ENCODE measurements at regions not wholly inside any gene's neighbourhood (a gene's known extent, or its start where the extent isn't known, plus 50 kb on each side); places are given as distances from the start of the nearest gene placed in this dataset.
A peak's percentile ranks its signal among the peaks of the same experiment; 100 is the strongest.

- peak in 2 of 3 donors; percentile 39 to 42 for DNase-seq
Observed at GRCh38 chr9:129486756-129487657, 133.9 kb downstream of the C9orf50 start.

- DNase-seq = no peak
Observed at GRCh38 chr9:129485145-129485774, 135.6 kb downstream of the C9orf50 start.

GRCh38 chr9:129484352-129485000 is 136.4 kb downstream of the C9orf50 start:
- DNase-seq = no peak

DNA sequence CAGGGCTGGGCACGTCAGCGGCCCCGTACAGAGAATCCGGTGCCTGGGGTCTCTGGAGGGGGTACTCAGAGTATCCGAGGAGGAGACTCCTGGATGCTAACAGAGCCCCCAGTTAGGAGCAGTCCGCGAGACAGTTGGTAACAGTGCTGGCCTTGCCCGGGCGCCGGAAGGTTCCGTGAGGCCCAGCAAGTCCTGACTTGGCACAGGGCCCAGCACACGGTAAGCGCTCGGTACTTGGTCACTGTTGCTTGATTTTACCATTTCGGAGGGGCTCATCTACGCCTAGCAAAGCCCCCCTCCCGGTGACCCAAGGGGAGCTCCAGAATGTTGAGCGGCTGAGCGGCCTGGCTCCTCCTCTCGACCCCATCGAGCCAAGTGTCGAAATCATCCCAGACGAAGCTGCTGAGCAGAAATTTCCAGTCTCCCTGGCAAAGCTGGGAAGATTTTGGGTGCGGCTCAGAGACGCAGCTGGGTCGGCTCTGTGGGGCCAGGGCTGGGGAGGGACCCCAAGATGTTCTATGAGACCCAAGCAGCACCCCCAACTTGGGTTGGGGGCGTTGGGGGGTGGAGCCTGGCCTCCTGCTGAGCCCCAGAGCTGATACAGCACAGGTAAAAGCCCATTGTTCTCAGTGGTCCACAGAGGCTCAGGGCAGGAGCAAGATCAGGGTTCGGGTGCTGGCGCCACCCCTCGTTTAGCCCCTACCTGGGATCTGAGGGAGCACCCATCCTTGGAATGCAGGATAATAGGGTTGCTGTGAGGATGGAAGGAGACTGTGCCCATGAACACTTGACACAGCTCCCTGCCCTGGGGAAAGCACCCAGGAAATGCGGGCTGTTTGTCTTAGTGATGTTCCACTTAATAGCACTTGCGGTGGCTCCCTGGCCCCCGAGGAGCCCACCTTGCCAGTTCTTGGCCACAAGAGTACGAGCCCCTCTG is 137.2 kb downstream of the C9orf50 start:
- peak; percentile 78 to 86 (median 82) for DNase-seq

DNA sequence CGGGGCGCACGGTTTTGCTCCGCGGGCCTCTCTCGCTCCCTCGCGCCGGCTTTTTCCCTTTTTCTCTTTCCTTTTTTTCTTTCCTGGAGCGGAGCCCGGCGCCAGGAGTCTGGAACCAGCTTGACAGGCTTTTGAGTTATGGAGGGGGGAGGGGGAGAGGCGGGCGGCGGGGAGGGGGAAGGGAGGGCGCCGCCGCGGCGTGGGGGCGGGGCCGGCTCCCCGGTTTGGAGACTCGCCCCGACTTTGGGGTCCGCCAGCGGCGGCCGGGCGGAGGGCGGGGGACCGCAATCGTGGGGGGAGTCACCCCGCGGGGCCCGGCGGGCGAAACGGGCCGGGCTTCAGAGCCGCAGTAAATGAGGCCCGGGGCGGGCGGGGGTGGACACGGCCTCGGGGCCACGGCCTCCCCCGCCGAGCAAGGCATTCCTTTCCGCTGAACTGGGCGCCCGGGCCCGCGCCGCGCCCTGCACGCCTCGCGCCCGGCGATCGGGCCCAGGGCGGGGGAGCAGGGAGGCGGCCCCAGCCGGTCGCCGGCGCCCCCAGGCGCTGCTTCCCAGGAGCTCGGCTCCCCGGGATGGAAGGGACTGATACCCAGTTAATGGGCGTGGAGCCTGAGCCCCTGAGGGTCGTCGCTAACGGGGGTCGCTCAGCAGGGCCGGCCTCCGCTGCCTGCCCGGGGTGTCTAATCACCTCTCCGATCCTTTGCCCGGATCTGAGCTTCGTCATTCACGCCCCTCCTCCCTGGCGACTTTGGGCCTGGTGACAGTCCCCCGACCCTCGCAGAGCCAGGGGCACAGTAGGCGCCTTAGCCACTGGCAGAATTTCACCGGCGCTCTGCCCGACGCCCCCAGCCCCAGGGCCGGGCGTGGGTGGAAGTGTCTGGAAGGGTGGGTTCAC is 138.1 kb downstream of the C9orf50 start:
- DNase-seq = peak; percentile 51 to 80 (median 63)

DNA sequence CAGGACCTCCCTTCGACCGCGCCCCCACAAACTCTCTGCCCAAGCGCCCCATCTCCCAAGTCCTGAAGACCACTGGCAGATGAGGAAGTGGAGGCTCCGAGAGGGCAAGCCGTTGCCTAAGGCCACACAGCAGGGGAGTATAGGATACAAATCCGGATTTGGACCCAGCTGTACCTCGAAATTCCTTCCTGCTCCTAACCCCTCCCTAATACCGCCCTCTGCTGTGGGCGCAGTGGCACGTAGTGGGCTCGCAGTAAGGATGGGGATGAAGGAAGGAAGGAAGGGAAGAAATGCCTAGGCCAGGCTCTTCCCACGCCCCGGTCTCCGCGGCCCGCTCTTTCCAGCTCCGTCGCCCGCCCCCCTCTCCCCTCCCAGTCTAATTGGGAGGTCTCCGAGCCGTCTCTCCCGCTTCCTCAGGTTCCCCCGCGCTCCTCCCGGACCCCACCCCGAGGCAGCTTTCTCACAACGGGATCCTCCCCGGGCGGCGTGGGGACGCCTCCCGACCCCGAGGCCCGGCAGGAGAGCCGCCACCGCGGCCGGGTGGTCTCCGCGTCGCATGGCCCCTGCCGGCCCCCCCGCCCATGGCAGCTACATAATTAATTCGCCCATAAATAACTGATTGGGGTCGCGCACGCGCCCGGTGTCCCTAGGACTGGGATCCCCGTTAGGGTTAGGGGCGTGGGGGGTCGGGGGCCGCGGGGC is 138.9 kb downstream of the C9orf50 start:
- DNase-seq = no peak

DNA sequence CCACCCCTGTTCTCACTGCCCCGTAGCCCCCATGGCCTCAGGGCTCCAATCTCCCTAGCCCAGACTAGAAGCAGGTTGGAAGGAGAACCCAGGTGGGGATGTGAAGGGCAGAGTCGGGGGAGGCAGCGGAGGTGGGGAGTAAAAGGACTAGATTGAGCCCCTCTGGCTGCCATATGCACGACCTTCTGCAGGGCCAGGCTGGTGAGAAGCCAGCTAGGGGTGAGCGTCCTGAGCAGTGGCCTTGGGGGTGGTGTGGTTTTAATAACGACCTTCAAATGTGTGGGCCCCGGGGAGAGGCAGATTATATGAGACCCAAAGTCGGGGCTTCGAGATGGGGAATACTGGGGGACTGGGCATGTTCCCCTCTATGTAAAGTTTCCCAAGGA is 139.5 kb downstream of the C9orf50 start:
- DNase-seq = no peak

- no peak for DNase-seq
Observed at GRCh38 chr9:129480745-129481144, 140.2 kb downstream of the C9orf50 start.

DNA sequence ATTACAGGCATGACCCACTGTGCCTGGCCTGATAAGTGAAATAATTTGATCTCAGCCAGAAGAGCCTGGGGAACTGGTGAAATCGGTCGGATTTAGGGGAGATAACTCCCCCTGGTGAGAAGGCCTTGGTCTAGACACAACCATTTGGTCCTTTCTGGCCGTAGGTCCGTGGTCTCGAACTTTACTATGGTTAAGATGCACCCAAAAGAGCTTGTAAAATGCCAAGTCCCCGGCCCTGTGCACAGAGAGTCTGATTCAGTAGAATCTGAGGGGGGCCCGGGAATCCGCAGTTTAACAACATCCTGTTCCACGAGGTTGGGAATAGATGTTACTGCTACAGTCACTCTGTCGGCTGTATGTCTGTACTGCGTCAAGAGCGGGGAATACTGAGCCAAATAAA is 140.7 kb downstream of the C9orf50 start:
- DNase-seq = no peak

DNA sequence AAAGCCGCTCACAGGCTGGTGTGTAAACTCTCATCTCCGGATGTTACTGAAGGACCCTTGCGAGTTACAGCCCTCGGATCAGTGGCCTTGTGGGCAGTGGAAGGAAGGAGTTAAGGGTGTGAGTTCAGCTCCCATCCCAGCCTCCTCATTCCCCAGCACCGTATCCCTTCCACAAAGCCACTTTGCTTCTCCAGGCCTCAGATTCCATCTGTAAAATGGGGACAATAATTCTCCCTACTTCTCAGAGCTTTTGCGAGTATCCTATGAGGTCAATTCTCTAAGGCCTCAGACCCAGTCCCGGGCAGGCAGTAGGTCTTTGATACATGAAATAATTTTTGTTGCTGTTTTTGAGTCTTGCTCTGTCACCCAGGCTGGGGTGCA is 141.3 kb downstream of the C9orf50 start:
- no peak for DNase-seq

DNA sequence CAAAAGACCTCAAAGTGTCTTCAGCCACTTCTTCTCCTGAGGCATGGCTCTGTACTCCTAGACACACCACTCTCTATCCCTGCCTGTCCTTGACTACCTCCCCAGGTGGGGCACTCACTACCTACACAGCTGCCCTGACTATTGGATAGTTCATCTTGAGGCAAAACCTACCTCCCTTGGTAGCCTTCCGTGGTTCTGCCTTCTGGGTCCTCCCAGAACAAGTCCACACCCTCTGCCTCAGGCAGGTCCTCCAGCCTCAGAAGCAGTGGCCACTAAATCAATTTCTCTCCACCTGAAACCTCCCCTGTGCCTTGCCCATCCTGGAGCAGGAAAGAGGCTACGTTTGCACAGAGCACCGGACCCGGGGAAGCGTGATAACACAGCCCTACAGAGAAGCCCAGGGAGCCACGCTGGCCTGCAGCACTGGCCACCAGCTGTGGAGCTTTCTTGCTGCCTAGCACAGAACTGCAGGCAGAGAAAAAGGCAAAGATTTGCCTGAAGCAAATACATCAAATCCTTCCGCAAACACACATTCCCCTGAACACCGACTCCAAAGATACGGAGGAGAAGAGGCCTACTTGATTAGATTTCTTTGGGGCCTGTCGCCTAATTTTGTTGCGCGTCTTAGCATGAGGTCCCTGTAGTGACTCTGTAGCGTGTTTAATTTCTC is 141.8 kb downstream of the C9orf50 start:
- DNase-seq = peak in 1 of 3 donors; percentile 40

- no peak for DNase-seq
Observed at GRCh38 chr9:129478461-129478860, 142.4 kb downstream of the C9orf50 start.

- no peak for DNase-seq
Observed at GRCh38 chr9:129476821-129477611, 143.9 kb downstream of the C9orf50 start.

- no peak for DNase-seq
Observed at GRCh38 chr9:129474740-129475404, 146.0 kb downstream of the C9orf50 start.

GRCh38 chr9:129473523-129474244 is 147.2 kb downstream of the C9orf50 start:
- no peak for DNase-seq

GRCh38 chr9:129472651-129473102 is 148.2 kb downstream of the C9orf50 start:
- no peak for DNase-seq

GRCh38 chr9:129471201-129472019 is 149.5 kb downstream of the C9orf50 start:
- no peak for DNase-seq
